SK-N-SH treated with all-trans-retinoic acid at 6 μM for 48 hours (cell line): ENCODE measurements at regions not wholly inside any gene's neighbourhood (a gene's known extent, or its start where the extent isn't known, plus 50 kb on each side); places are given as distances from the start of the nearest gene placed in this dataset.

Experiments used
- ATAC-seq: fragments of 200-7000 bp; cut with Tn5 transposase; 3 replicates; pipeline ENCODE4 v1.9.1; 2020; ENCODE audit warnings: mild to moderate bottlenecking, moderate library complexity
- ARNTL ChIP-seq: fragments of 450-650 bp; formaldehyde crosslinking; IDR thresholded peaks from 2 replicates; pipeline ENCODE4 v1.5.0; 2020; ENCODE audit warnings: low read depth, mild to moderate bottlenecking, moderate library complexity, borderline replicate concordance
- GLIS3 ChIP-seq: fragments of 250-450 bp; sonication (Bioruptor Pico); IDR thresholded peaks from 2 replicates; pipeline ENCODE4 v1.5.0; 2020; ENCODE audit warnings: mild to moderate bottlenecking, moderate library complexity
- ISL1 ChIP-seq: fragments of 250-450 bp; sonication (Bioruptor Pico); IDR thresholded peaks from 2 replicates; pipeline ENCODE4 v2.1.2; 2022; ENCODE audit warnings: mild to moderate bottlenecking, moderate library complexity
- OSR1 ChIP-seq: fragments of 250-450 bp; sonication (Bioruptor Pico); IDR thresholded peaks from 2 replicates; pipeline ENCODE4 v1.8.0; 2022; ENCODE audit warnings: moderate library complexity, mild to moderate bottlenecking, inconsistent platforms
- RARB ChIP-seq: fragments of 250-450 bp; sonication (Bioruptor Pico); IDR thresholded peaks from 2 replicates; pipeline ENCODE4 v1.8.0; 2021; ENCODE audit warnings: mild to moderate bottlenecking, moderate library complexity
- TCF4 ChIP-seq: fragments of 250-450 bp; sonication (Bioruptor Pico); IDR thresholded peaks from 2 replicates; pipeline ENCODE4 v1.8.0; 2021; ENCODE audit warnings: mild to moderate bottlenecking, moderate library complexity, borderline replicate concordance
- TOX ChIP-seq: fragments of 250-450 bp; sonication (Bioruptor Pico); IDR thresholded peaks from 2 replicates; pipeline ENCODE4 v1.8.0; 2021; ENCODE audit warnings: mild to moderate bottlenecking, moderate library complexity, borderline replicate concordance
- ZFP30 ChIP-seq: fragments of 450-650 bp; formaldehyde crosslinking; IDR thresholded peaks from 2 replicates; pipeline ENCODE4 v1.5.0; 2022; ENCODE audit warnings: mild to moderate bottlenecking, moderate library complexity
- ZNF565 ChIP-seq: fragments of 450-650 bp; formaldehyde crosslinking; conservative IDR thresholded peaks from 2 replicates; pipeline ENCODE4 v1.5.0; 2020; ENCODE audit warnings: low read depth, mild to moderate bottlenecking, moderate library complexity
- ZNF70 ChIP-seq: fragments of 450-650 bp; formaldehyde crosslinking; IDR thresholded peaks from 2 replicates; pipeline ENCODE4 v1.5.0; 2020; ENCODE audit warnings: mild to moderate bottlenecking, moderate library complexity
- ZNF8 ChIP-seq: fragments of 450-650 bp; formaldehyde crosslinking; IDR thresholded peaks from 2 replicates; pipeline ENCODE4 v1.5.0; 2020; ENCODE audit warnings: mild to moderate bottlenecking, moderate library complexity
- TF ChIP-seq, protein P1 (sequence below): fragments of 250-450 bp; sonication (Bioruptor Pico); IDR thresholded peaks from 2 replicates; pipeline ENCODE4 v1.8.0; 2021; ENCODE audit warnings: low read depth, mild to moderate bottlenecking, moderate library complexity, borderline replicate concordance
- TF ChIP-seq, protein P2 (sequence below): fragments of 250-450 bp; sonication (Bioruptor Pico); IDR thresholded peaks from 2 replicates; pipeline ENCODE4 v1.8.0; 2020; ENCODE audit warnings: mild to moderate bottlenecking, moderate library complexity, borderline replicate concordance
- TF ChIP-seq, protein P3 (sequence below): fragments of 250-450 bp; sonication (Bioruptor Pico); IDR thresholded peaks from 2 replicates; pipeline ENCODE4 v1.5.1; 2020; ENCODE audit warnings: low read depth, mild to moderate bottlenecking, moderate library complexity

- ATAC-seq: peak; percentile 31; the same call in 1 of the 3 replicates
- TF ChIP-seq TOX (CRISPR knock-in tag) (no peak), GLIS3 (CRISPR knock-in tag) (no peak), ZNF8 (CRISPR knock-in tag) (no peak), ZNF70 (CRISPR knock-in tag) (no peak), TCF4 (CRISPR knock-in tag) (no peak), ISL1 (CRISPR knock-in tag) (no peak), RARB (CRISPR knock-in tag) (no peak), ZFP30 (CRISPR knock-in tag) (no peak), ZNF565 (no peak), ARNTL (CRISPR knock-in tag) (no peak), OSR1 (CRISPR knock-in tag) (no peak)
- TF ChIP-seq, protein P1, sequence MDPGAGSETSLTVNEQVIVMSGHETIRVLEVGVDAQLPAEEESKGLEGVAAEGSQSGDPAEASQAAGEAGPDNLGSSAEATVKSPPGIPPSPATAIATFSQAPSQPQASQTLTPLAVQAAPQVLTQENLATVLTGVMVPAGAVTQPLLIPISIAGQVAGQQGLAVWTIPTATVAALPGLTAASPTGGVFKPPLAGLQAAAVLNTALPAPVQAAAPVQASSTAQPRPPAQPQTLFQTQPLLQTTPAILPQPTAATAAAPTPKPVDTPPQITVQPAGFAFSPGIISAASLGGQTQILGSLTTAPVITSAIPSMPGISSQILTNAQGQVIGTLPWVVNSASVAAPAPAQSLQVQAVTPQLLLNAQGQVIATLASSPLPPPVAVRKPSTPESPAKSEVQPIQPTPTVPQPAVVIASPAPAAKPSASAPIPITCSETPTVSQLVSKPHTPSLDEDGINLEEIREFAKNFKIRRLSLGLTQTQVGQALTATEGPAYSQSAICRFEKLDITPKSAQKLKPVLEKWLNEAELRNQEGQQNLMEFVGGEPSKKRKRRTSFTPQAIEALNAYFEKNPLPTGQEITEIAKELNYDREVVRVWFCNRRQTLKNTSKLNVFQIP: no peak
- TF ChIP-seq, protein P2, sequence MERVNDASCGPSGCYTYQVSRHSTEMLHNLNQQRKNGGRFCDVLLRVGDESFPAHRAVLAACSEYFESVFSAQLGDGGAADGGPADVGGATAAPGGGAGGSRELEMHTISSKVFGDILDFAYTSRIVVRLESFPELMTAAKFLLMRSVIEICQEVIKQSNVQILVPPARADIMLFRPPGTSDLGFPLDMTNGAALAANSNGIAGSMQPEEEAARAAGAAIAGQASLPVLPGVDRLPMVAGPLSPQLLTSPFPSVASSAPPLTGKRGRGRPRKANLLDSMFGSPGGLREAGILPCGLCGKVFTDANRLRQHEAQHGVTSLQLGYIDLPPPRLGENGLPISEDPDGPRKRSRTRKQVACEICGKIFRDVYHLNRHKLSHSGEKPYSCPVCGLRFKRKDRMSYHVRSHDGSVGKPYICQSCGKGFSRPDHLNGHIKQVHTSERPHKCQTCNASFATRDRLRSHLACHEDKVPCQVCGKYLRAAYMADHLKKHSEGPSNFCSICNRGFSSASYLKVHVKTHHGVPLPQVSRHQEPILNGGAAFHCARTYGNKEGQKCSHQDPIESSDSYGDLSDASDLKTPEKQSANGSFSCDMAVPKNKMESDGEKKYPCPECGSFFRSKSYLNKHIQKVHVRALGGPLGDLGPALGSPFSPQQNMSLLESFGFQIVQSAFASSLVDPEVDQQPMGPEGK (CRISPR knock-in tag): no peak
- TF ChIP-seq, protein P3, sequence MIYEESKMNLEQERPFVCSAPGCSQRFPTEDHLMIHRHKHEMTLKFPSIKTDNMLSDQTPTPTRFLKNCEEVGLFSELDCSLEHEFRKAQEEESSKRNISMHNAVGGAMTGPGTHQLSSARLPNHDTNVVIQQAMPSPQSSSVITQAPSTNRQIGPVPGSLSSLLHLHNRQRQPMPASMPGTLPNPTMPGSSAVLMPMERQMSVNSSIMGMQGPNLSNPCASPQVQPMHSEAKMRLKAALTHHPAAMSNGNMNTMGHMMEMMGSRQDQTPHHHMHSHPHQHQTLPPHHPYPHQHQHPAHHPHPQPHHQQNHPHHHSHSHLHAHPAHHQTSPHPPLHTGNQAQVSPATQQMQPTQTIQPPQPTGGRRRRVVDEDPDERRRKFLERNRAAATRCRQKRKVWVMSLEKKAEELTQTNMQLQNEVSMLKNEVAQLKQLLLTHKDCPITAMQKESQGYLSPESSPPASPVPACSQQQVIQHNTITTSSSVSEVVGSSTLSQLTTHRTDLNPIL (CRISPR knock-in tag): no peak
Observed at GRCh38 chrX:44025555-44025954, 52.4 kb upstream of the NDP start.
